IgD-negative memory B cell (primary cell): ENCODE measurements at regions not wholly inside any gene's neighbourhood (a gene's known extent, or its start where the extent isn't known, plus 50 kb on each side); places are given as distances from the start of the nearest gene placed in this dataset.
A peak's percentile ranks its signal among the peaks of the same experiment; 100 is the strongest.

Experiments used
- H3K27ac Mint-ChIP-seq, 3 donors: one replicate each; pipeline ENCODE4 v1.8.0; 2020 to 2022; ENCODE audit warnings: mild to moderate bottlenecking in 3 of 3, mixed read lengths in 3 of 3, moderate library complexity in 1 of 3
- H3K27me3 Mint-ChIP-seq: one replicate; pipeline ENCODE4 v1.8.0; 2021; ENCODE audit warnings: mixed read lengths
- H3K36me3 Mint-ChIP-seq: one replicate; pipeline ENCODE4 v1.8.0; 2020; ENCODE audit warnings: mild to moderate bottlenecking, mixed read lengths
- H3K4me1 Mint-ChIP-seq, 3 donors: one replicate each; pipeline ENCODE4 v1.8.0; 2020 to 2022; ENCODE audit warnings: mixed read lengths in 3 of 3, mild to moderate bottlenecking in 1 of 3
- H3K4me3 Mint-ChIP-seq, 4 donors: one replicate each; pipeline ENCODE4 v1.8.0; 2020 to 2022; ENCODE audit warnings: mild to moderate bottlenecking in 4 of 4, mixed read lengths in 4 of 4, moderate library complexity in 3 of 4
- H3K9me3 Mint-ChIP-seq, 3 donors: one replicate each; pipeline ENCODE4 v1.8.0; 2020 to 2021; ENCODE audit warnings: mixed read lengths in 3 of 3, mild to moderate bottlenecking in 1 of 3

- Mint-ChIP-seq H3K4me3 (no peak overlapping the region), H3K27ac (peak overlapping the region in 1 of 3 donors; percentile 70), H3K4me1 (peaks cover 29 to 36% (median 35%) of the 10 kb centered on the region in 3 donors), H3K9me3 (no peaks in the 10 kb centered on the region), H3K36me3 (no peaks in the 10 kb centered on the region), H3K27me3 (peaks cover 1% of the 10 kb centered on the region)
These were observed 279.8 kb downstream of the UACA start for GRCh38 chr15:70483513-70483912.

- Mint-ChIP-seq H3K4me1 (peaks cover 15 to 25% (median 23%) of the 10 kb centered on the region in 3 donors), H3K27me3 (peaks cover 1% of the 10 kb centered on the region)
These were observed 283.0 kb downstream of the UACA start for GRCh38 chr15:70480196-70480856.

GRCh38 chr15:70479785-70480184 lies 283.6 kb downstream of the UACA start:
- Mint-ChIP-seq H3K27ac (peak overlapping the region in 1 of 3 donors; percentile 54), H3K4me1 (peaks cover 20 to 26% (median 25%) of the 10 kb centered on the region in 3 donors)

More at GRCh38 chr15:70480196-70480856, 283.0 kb downstream of the UACA start:
- no peaks in the 10 kb centered on the region for H3K36me3 Mint-ChIP-seq
- no peaks in the 10 kb centered on the region for H3K9me3 Mint-ChIP-seq
- H3K4me3 Mint-ChIP-seq: peak overlapping the region in 1 of 4 donors; percentile 35
- H3K27ac Mint-ChIP-seq: peak overlapping the region in 1 of 3 donors; percentile 54

GRCh38 chr15:70479056-70479455 lies 284.3 kb downstream of the UACA start:
- H3K4me3 Mint-ChIP-seq: peak overlapping the region in 1 of 4 donors; percentile 79
- no peaks in the 10 kb centered on the region for H3K9me3 Mint-ChIP-seq
- H3K4me1 Mint-ChIP-seq: peaks cover 20 to 29% (median 25%) of the 10 kb centered on the region in 3 donors
- no peaks in the 10 kb centered on the region for H3K36me3 Mint-ChIP-seq
- peak overlapping the region in 2 of 3 donors; percentile 10 to 28 for H3K27ac Mint-ChIP-seq
- H3K27me3 Mint-ChIP-seq: peaks cover 5% of the 10 kb centered on the region

More at GRCh38 chr15:70479785-70480184, 283.6 kb downstream of the UACA start:
- H3K27me3 Mint-ChIP-seq: peaks cover 1% of the 10 kb centered on the region
- peak overlapping the region in 2 of 4 donors; percentile 14 to 19 for H3K4me3 Mint-ChIP-seq
- no peaks in the 10 kb centered on the region for H3K9me3 Mint-ChIP-seq
- H3K36me3 Mint-ChIP-seq: no peaks in the 10 kb centered on the region

- peak overlapping the region in 2 of 4 donors; percentile 66 to 79 for H3K4me3 Mint-ChIP-seq
- H3K4me1 Mint-ChIP-seq: peaks cover 20 to 29% (median 25%) of the 10 kb centered on the region in 3 donors
- no peaks in the 10 kb centered on the region for H3K36me3 Mint-ChIP-seq
- H3K9me3 Mint-ChIP-seq: no peaks in the 10 kb centered on the region
- peaks cover 5% of the 10 kb centered on the region for H3K27me3 Mint-ChIP-seq
- peak overlapping the region in 2 of 3 donors; percentile 10 for H3K27ac Mint-ChIP-seq
These were observed 284.9 kb downstream of the UACA start for GRCh38 chr15:70478251-70478990.

- Mint-ChIP-seq H3K4me1 (peaks cover 20 to 29% (median 25%) of the 10 kb centered on the region in 3 donors), H3K36me3 (no peaks in the 10 kb centered on the region), H3K27ac (peak overlapping the region in 1 of 3 donors; percentile 41), H3K9me3 (no peaks in the 10 kb centered on the region), H3K4me3 (peak overlapping the region in 1 of 4 donors; percentile 41), H3K27me3 (peaks cover 5% of the 10 kb centered on the region)
These were observed 285.6 kb downstream of the UACA start for GRCh38 chr15:70477750-70478250.

- no peak overlapping the region for H3K27ac Mint-ChIP-seq
- peaks cover 4% of the 10 kb centered on the region for H3K27me3 Mint-ChIP-seq
- peak overlapping the region in 1 of 4 donors; percentile 63 for H3K4me3 Mint-ChIP-seq
- no peaks in the 10 kb centered on the region for H3K36me3 Mint-ChIP-seq
- no peaks in the 10 kb centered on the region for H3K9me3 Mint-ChIP-seq
- peaks cover 20 to 29% (median 25%) of the 10 kb centered on the region in 3 donors for H3K4me1 Mint-ChIP-seq
These were observed 286.9 kb downstream of the UACA start for GRCh38 chr15:70476441-70476840.

- H3K36me3 Mint-ChIP-seq: no peaks in the 10 kb centered on the region
- H3K4me3 Mint-ChIP-seq: peak overlapping the region in 1 of 4 donors; percentile 93
- peaks cover 4% of the 10 kb centered on the region for H3K27me3 Mint-ChIP-seq
- H3K27ac Mint-ChIP-seq: no peak overlapping the region
- H3K9me3 Mint-ChIP-seq: no peaks in the 10 kb centered on the region
- H3K4me1 Mint-ChIP-seq: peaks cover 20 to 29% (median 27%) of the 10 kb centered on the region in 3 donors
These were observed 287.4 kb downstream of the UACA start for GRCh38 chr15:70475921-70476320.

GRCh38 chr15:70475407-70475781 lies 288.0 kb downstream of the UACA start:
- H3K9me3 Mint-ChIP-seq: no peaks in the 10 kb centered on the region
- H3K27me3 Mint-ChIP-seq: peaks cover 4% of the 10 kb centered on the region
- peaks cover 20 to 27% (median 24%) of the 10 kb centered on the region in 3 donors for H3K4me1 Mint-ChIP-seq
- H3K27ac Mint-ChIP-seq: peak overlapping the region in 2 of 3 donors; percentile 23 to 77
- peak overlapping the region in 3 of 4 donors; percentile 8 to 93 (median 66) for H3K4me3 Mint-ChIP-seq
- H3K36me3 Mint-ChIP-seq: no peaks in the 10 kb centered on the region

- peak overlapping the region in 1 of 3 donors; percentile 77 for H3K27ac Mint-ChIP-seq
- H3K27me3 Mint-ChIP-seq: peaks cover 4% of the 10 kb centered on the region
- H3K4me3 Mint-ChIP-seq: peak overlapping the region in 3 of 4 donors; percentile 52 to 93 (median 85)
- H3K9me3 Mint-ChIP-seq: no peaks in the 10 kb centered on the region
- no peaks in the 10 kb centered on the region for H3K36me3 Mint-ChIP-seq
- H3K4me1 Mint-ChIP-seq: peaks cover 15 to 21% (median 18%) of the 10 kb centered on the region in 3 donors
These were observed 288.6 kb downstream of the UACA start for GRCh38 chr15:70474471-70475406.

- H3K4me3 Mint-ChIP-seq: peak overlapping the region in 1 of 4 donors; percentile 85
These were observed 289.6 kb downstream of the UACA start for GRCh38 chr15:70473581-70474370.

GRCh38 chr15:70471517-70471916 lies 291.8 kb downstream of the UACA start:
- Mint-ChIP-seq H3K27me3 (peaks cover 4% of the 10 kb centered on the region), H3K4me1 (peaks cover 9 to 16% (median 10%) of the 10 kb centered on the region in 3 donors), H3K9me3 (no peaks in the 10 kb centered on the region), H3K27ac (no peak overlapping the region), H3K36me3 (no peaks in the 10 kb centered on the region), H3K4me3 (peak overlapping the region in 1 of 4 donors; percentile 30)

More at GRCh38 chr15:70473581-70474370, 289.6 kb downstream of the UACA start:
- no peaks in the 10 kb centered on the region for H3K36me3 Mint-ChIP-seq
- peaks cover 11 to 18% (median 11%) of the 10 kb centered on the region in 3 donors for H3K4me1 Mint-ChIP-seq
- H3K27me3 Mint-ChIP-seq: peaks cover 4% of the 10 kb centered on the region
- H3K9me3 Mint-ChIP-seq: no peaks in the 10 kb centered on the region
- H3K27ac Mint-ChIP-seq: no peak overlapping the region

GRCh38 chr15:70470556-70471191 lies 292.7 kb downstream of the UACA start:
- no peaks in the 10 kb centered on the region for H3K36me3 Mint-ChIP-seq
- H3K9me3 Mint-ChIP-seq: no peaks in the 10 kb centered on the region
- H3K27ac Mint-ChIP-seq: no peak overlapping the region
- no peak overlapping the region for H3K4me3 Mint-ChIP-seq
- H3K27me3 Mint-ChIP-seq: peaks cover 4% of the 10 kb centered on the region
- peaks cover 7 to 15% (median 10%) of the 10 kb centered on the region in 3 donors for H3K4me1 Mint-ChIP-seq
